Aorta (tissue), 5 donors: ENCODE measurements at regions not wholly inside any gene's neighbourhood (a gene's known extent, or its start where the extent isn't known, plus 50 kb on each side); places are given as distances from the start of the nearest gene placed in this dataset.

Experiments used
- ATAC-seq: fragments of 200-7000 bp; cut with Tn5 transposase; one replicate; pipeline ENCODE4 v1.9.1; 2022; ENCODE audit warnings: moderate library complexity; ENCODE audit not compliant: low FRiP score
- DNase-seq, 2 donors: peaks; one replicate each; pipeline ENCODE4 v3.0.0-alpha.2; 2020
- H3K27ac ChIP-seq, 2 donors: one replicate each; pipeline ENCODE4 v1.5.1; 2013; ENCODE audit warnings: low read length in 2 of 2, mild to moderate bottlenecking in 2 of 2, moderate library complexity in 2 of 2, control low read depth in 1 of 2, inconsistent platforms in 1 of 2, low read depth in 1 of 2
- H3K27me3 ChIP-seq, 2 donors: one replicate each; pipeline ENCODE4 v1.6.1; 2013; ENCODE audit warnings: control low read depth in 1 of 2, low read length in 1 of 2, mild to moderate bottlenecking in 1 of 2, moderate library complexity in 1 of 2; ENCODE audit not compliant: insufficient read depth in 2 of 2, control insufficient read depth in 1 of 2
- H3K36me3 ChIP-seq, 2 donors: one replicate each; pipeline ENCODE4 v1.6.1; 2013; ENCODE audit warnings: control low read depth in 1 of 2, low read length in 1 of 2, mild to moderate bottlenecking in 1 of 2; ENCODE audit not compliant: insufficient read depth in 2 of 2, control insufficient read depth in 1 of 2
- H3K4me1 ChIP-seq, 2 donors: one replicate each; pipeline ENCODE4 v1.6.1; 2013; ENCODE audit warnings: low read length in 2 of 2, control low read depth in 1 of 2, mild to moderate bottlenecking in 1 of 2, moderate library complexity in 1 of 2; ENCODE audit not compliant: insufficient read depth in 2 of 2, control insufficient read depth in 1 of 2
- H3K4me3 ChIP-seq, 2 donors: one replicate each; pipeline ENCODE4 v1.5.1; 2013; ENCODE audit warnings: low read length in 2 of 2, control low read depth in 1 of 2, mild to moderate bottlenecking in 1 of 2
- H3K9me3 ChIP-seq: one replicate; pipeline ENCODE4 v1.6.1; 2013; ENCODE audit warnings: mild to moderate bottlenecking, low read length; ENCODE audit not compliant: control insufficient read depth
- WGBS, 2 donors: extraction: QIAGEN DNeasy Blood & Tissue Kit; methylation state at CpG; one replicate each; pipeline ENCODE4 v1.1.7; 2013; 5-methylcytosine and 5-hydroxymethylcytosine counted together
- intact Hi-C, 2 donors: fragments of 100-400 bp; cut with DNase I; formaldehyde crosslinking; loops; one replicate each; pipeline versions ENCODE4 v1.14.2 to v1.15.0; 2022
- donor health status: healthy with polysubstance abuse.
- donor health status: Bipolar disorder and iron deficiency.
- donor health status: DM: no; HTN: no; CAD: no.
- donor health status: DM: no; HTN: no; CAD: no.
- donor health status: DM: yes; HTN: yes; CAD: no.

- no peaks in the 10 kb centered on the region for H3K9me3 ChIP-seq
- no peak for DNase-seq
- ATAC-seq, result no peak
- no peaks in the 10 kb centered on the region for H3K4me1 ChIP-seq
- intact Hi-C loops, result no loop called here
- 64 to 66% methylated on average over 7 of the region's 7 CpGs for WGBS, 2 donors
- no peak overlapping the region for H3K4me3 ChIP-seq
- no peaks in the 10 kb centered on the region for H3K27me3 ChIP-seq
- H3K36me3 ChIP-seq, result no peaks in the 10 kb centered on the region
- H3K27ac ChIP-seq, result no peak overlapping the region
Observed at GRCh38 chr10:1928606-1929005, 191.3 kb upstream of the ADARB2 start.

GRCh38 chr10:1923998-1924397 lies 186.7 kb upstream of the ADARB2 start:
- Histone ChIP-seq H3K27ac (no peak overlapping the region), H3K27me3 (no peaks in the 10 kb centered on the region), H3K9me3 (no peaks in the 10 kb centered on the region), H3K4me3 (no peak overlapping the region), H3K36me3 (no peaks in the 10 kb centered on the region), H3K4me1 (no peaks in the 10 kb centered on the region)
- intact Hi-C loops, result no loop called here
- DNase-seq, result no peak
- no peak for ATAC-seq
- WGBS, 2 donors, result 83 to 87% methylated on average over 12 of the region's 12 CpGs

GRCh38 chr10:1923586-1923985 lies 186.3 kb upstream of the ADARB2 start:
- Histone ChIP-seq H3K27ac (no peak overlapping the region), H3K36me3 (no peaks in the 10 kb centered on the region), H3K27me3 (no peaks in the 10 kb centered on the region), H3K9me3 (no peaks in the 10 kb centered on the region), H3K4me1 (no peaks in the 10 kb centered on the region), H3K4me3 (no peak overlapping the region)
- DNase-seq (no peak), ATAC-seq (no peak)
- 34% methylated on average over 8 of the region's 8 CpGs for WGBS, 2 donors
- intact Hi-C loops, result no loop called here

- WGBS, 2 donors, result 57 to 68% methylated on average over 4 of the region's 4 CpGs
- H3K27me3 ChIP-seq, result no peaks in the 10 kb centered on the region
- no peak for DNase-seq
- intact Hi-C loops, result no loop called here
- no peak overlapping the region for H3K4me3 ChIP-seq
- no peak overlapping the region for H3K27ac ChIP-seq
- H3K9me3 ChIP-seq, result no peaks in the 10 kb centered on the region
- no peaks in the 10 kb centered on the region for H3K36me3 ChIP-seq
- H3K4me1 ChIP-seq, result no peaks in the 10 kb centered on the region
- ATAC-seq, result no peak
Observed at GRCh38 chr10:1920941-1921340, 183.6 kb upstream of the ADARB2 start.

- no peaks in the 10 kb centered on the region for H3K4me1 ChIP-seq
- H3K27ac ChIP-seq, result no peak overlapping the region
- 48 to 50% methylated on average over 4 of the region's 4 CpGs for WGBS, 2 donors
- intact Hi-C loops, result no loop called here
- no peak for DNase-seq
- no peaks in the 10 kb centered on the region for H3K36me3 ChIP-seq
- no peaks in the 10 kb centered on the region for H3K27me3 ChIP-seq
- H3K9me3 ChIP-seq, result no peaks in the 10 kb centered on the region
- H3K4me3 ChIP-seq, result no peak overlapping the region
- no peak for ATAC-seq
Observed at GRCh38 chr10:1920127-1920526, 182.8 kb upstream of the ADARB2 start.

- no peak for ATAC-seq
- WGBS, 2 donors, result 44 to 50% methylated on average over 3 of the region's 3 CpGs
- no peaks in the 10 kb centered on the region for H3K36me3 ChIP-seq
- no peak overlapping the region for H3K4me3 ChIP-seq
- H3K9me3 ChIP-seq, result no peaks in the 10 kb centered on the region
- H3K27ac ChIP-seq, result no peak overlapping the region
- H3K27me3 ChIP-seq, result no peaks in the 10 kb centered on the region
- intact Hi-C loops, result no loop called here
- DNase-seq, result no peak
- no peaks in the 10 kb centered on the region for H3K4me1 ChIP-seq
Observed at GRCh38 chr10:1911771-1912170, 174.4 kb upstream of the ADARB2 start.

- ATAC-seq (no peak), DNase-seq (no peak)
- H3K4me3 ChIP-seq, result no peak overlapping the region
- 74 to 75% methylated on average over 4 of the region's 4 CpGs for WGBS, 2 donors
- no peaks in the 10 kb centered on the region for H3K27me3 ChIP-seq
- intact Hi-C loops, result no loop called here
- no peak overlapping the region for H3K27ac ChIP-seq
- no peaks in the 10 kb centered on the region for H3K4me1 ChIP-seq
- H3K36me3 ChIP-seq, result no peaks in the 10 kb centered on the region
- peaks cover 2% of the 10 kb centered on the region for H3K9me3 ChIP-seq
Observed at GRCh38 chr10:1903982-1904381, 166.7 kb upstream of the ADARB2 start.

- DNase-seq (no peak), ATAC-seq (no peak)
- Histone ChIP-seq H3K4me1 (no peaks in the 10 kb centered on the region), H3K27me3 (no peaks in the 10 kb centered on the region), H3K36me3 (no peaks in the 10 kb centered on the region), H3K4me3 (no peak overlapping the region), H3K27ac (no peak overlapping the region), H3K9me3 (peaks cover 5% of the 10 kb centered on the region)
- intact Hi-C loops, result no loop called here
- WGBS, 2 donors, result 69 to 74% methylated on average over 5 of the region's 5 CpGs
Observed at GRCh38 chr10:1896153-1896552, 158.8 kb upstream of the ADARB2 start.

- Histone ChIP-seq H3K4me1 (no peaks in the 10 kb centered on the region), H3K9me3 (peaks cover 5% of the 10 kb centered on the region), H3K36me3 (no peaks in the 10 kb centered on the region), H3K27ac (no peak overlapping the region), H3K27me3 (no peaks in the 10 kb centered on the region), H3K4me3 (no peak overlapping the region)
- WGBS, 2 donors, result 74 to 77% methylated on average over 9 of the region's 9 CpGs
- intact Hi-C loops, result no loop called here
- no peak for DNase-seq
- no peak for ATAC-seq
Observed at GRCh38 chr10:1895691-1896090, 158.4 kb upstream of the ADARB2 start.
